ENCODE measurements at regions not wholly inside any gene's neighbourhood (a gene's known extent, or its start where the extent isn't known, plus 50 kb on each side); places are given as distances from the start of the nearest gene placed in this dataset.

GRCh38 chr2:175560521-175561169 lies 379.1 kb upstream of the ATP5MC3 start:
- no peak for DNase-seq (ENCODE audit: low read depth)

GRCh38 chr2:175559613-175560012 lies 378.1 kb upstream of the ATP5MC3 start:
- DNase-seq (ENCODE audit: low read depth), result no peak

GRCh38 chr2:175557810-175558377 lies 376.4 kb upstream of the ATP5MC3 start:
- no peak for DNase-seq (ENCODE audit: low read depth)

GRCh38 chr2:175553910-175554309 lies 372.4 kb upstream of the ATP5MC3 start:
- DNase-seq (ENCODE audit: low read depth), result no peak

- no peak for DNase-seq (ENCODE audit: low read depth)
Observed at GRCh38 chr2:175552902-175553301, 371.4 kb upstream of the ATP5MC3 start.

- no peak for DNase-seq (ENCODE audit: low read depth)
Observed at GRCh38 chr2:175540421-175540820, 358.9 kb upstream of the ATP5MC3 start.

GRCh38 chr2:175539122-175539521 lies 357.6 kb upstream of the ATP5MC3 start:
- DNase-seq (ENCODE audit: low read depth), result no peak

GRCh38 chr2:175536059-175536458 lies 354.5 kb upstream of the ATP5MC3 start:
- no peak for DNase-seq (ENCODE audit: low read depth)

GRCh38 chr2:175535631-175536030 lies 354.1 kb upstream of the ATP5MC3 start:
- no peak for DNase-seq (ENCODE audit: low read depth)

GRCh38 chr2:175525975-175526374 lies 344.5 kb upstream of the ATP5MC3 start:
- DNase-seq (ENCODE audit: low read depth), result no peak

GRCh38 chr2:175523001-175523400 lies 341.5 kb upstream of the ATP5MC3 start:
- DNase-seq (ENCODE audit: low read depth), result no peak

- DNase-seq (ENCODE audit: low read depth), result no peak
Observed at GRCh38 chr2:175518206-175518605, 336.7 kb upstream of the ATP5MC3 start.

- no peak for DNase-seq (ENCODE audit: low read depth)
Observed at GRCh38 chr2:175516555-175516954, 335.0 kb upstream of the ATP5MC3 start.

GRCh38 chr2:175500255-175500654 lies 318.7 kb upstream of the ATP5MC3 start:
- no peak for DNase-seq (ENCODE audit: low read depth)

GRCh38 chr2:175490360-175490791 lies 308.9 kb upstream of the ATP5MC3 start:
- no peak for DNase-seq (ENCODE audit: low read depth)

- DNase-seq (ENCODE audit: low read depth), result no peak
Observed at GRCh38 chr2:175478096-175478768, 296.7 kb upstream of the ATP5MC3 start.

GRCh38 chr2:175476948-175477347 lies 295.4 kb upstream of the ATP5MC3 start:
- no peak for DNase-seq (ENCODE audit: low read depth)

GRCh38 chr2:175476374-175476773 lies 294.9 kb upstream of the ATP5MC3 start:
- DNase-seq (ENCODE audit: low read depth), result no peak

- no peak for DNase-seq (ENCODE audit: low read depth)
Observed at GRCh38 chr2:175475130-175475529, 293.6 kb upstream of the ATP5MC3 start.

GRCh38 chr2:175468431-175469098 lies 287.1 kb upstream of the ATP5MC3 start:
- no peak for DNase-seq (ENCODE audit: low read depth)

- no peak for DNase-seq (ENCODE audit: low read depth)
Observed at GRCh38 chr2:175465101-175465500, 283.6 kb upstream of the ATP5MC3 start.

- DNase-seq (ENCODE audit: low read depth), result no peak
Observed at GRCh38 chr2:175464311-175464670, 282.8 kb upstream of the ATP5MC3 start.
